ENCODE measurements at regions not wholly inside any gene's neighbourhood (a gene's known extent, or its start where the extent isn't known, plus 50 kb on each side); places are given as distances from the start of the nearest gene placed in this dataset.
A peak's percentile ranks its signal among the peaks of the same experiment; 100 is the strongest.
"Not testable (repeated sequence)": the region's sequence is repeated elsewhere in the genome, so short reads cannot be mapped to it uniquely, and the experiment has no call there.

- DNase-seq (ENCODE audit: low read depth) = no peak
- no peak for TF ChIP-seq CTCF (IDR thresholded peaks at IDR 0.05; ENCODE audit: insufficient read depth, low read depth, low read length)
- H3K4me3 ChIP-seq (ENCODE audit: low read depth, low read length) = no peak overlapping the region
Observed at GRCh38 chr12:27164330-27165040, 79.6 kb upstream of the STK38L start.

- H3K4me3 ChIP-seq (ENCODE audit: low read depth, low read length); DNase-seq (ENCODE audit: low read depth): not testable (repeated sequence)
Observed at GRCh38 chr12:27165958-27166357, 78.1 kb upstream of the STK38L start.

GRCh38 chr12:27171494-27171893 is 72.6 kb upstream of the STK38L start:
- not testable (repeated sequence) for H3K4me3 ChIP-seq (ENCODE audit: low read depth, low read length); DNase-seq (ENCODE audit: low read depth)

- no peak overlapping the region for H3K4me3 ChIP-seq (ENCODE audit: low read depth, low read length)
- TF ChIP-seq CTCF (IDR thresholded peaks at IDR 0.05; ENCODE audit: insufficient read depth, low read depth, low read length) = no peak
- peak; percentile 69 for DNase-seq (ENCODE audit: low read depth)
Observed at GRCh38 chr12:27176765-27177164, 67.3 kb upstream of the STK38L start.

- H3K4me3 ChIP-seq (ENCODE audit: low read depth, low read length) = no peak overlapping the region
- TF ChIP-seq CTCF (IDR thresholded peaks at IDR 0.05; ENCODE audit: insufficient read depth, low read depth, low read length) = no peak
- DNase-seq (ENCODE audit: low read depth) = peak; percentile 87
Observed at GRCh38 chr12:27177706-27178105, 66.4 kb upstream of the STK38L start.

- no peak for DNase-seq (ENCODE audit: low read depth)
- no peak overlapping the region for H3K4me3 ChIP-seq (ENCODE audit: low read depth, low read length)
- TF ChIP-seq CTCF (IDR thresholded peaks at IDR 0.05; ENCODE audit: insufficient read depth, low read depth, low read length) = no peak
Observed at GRCh38 chr12:27178255-27178654, 65.8 kb upstream of the STK38L start.

GRCh38 chr12:27178723-27179399 is 65.2 kb upstream of the STK38L start:
- TF ChIP-seq CTCF (IDR thresholded peaks at IDR 0.05; ENCODE audit: insufficient read depth, low read depth, low read length) = no peak
- peak overlapping the region; percentile 34 for H3K4me3 ChIP-seq (ENCODE audit: low read depth, low read length)
- DNase-seq (ENCODE audit: low read depth) = peak; percentile 76
